Upper lobe of left lung (tissue), 4 donors: ENCODE measurements at regions not wholly inside any gene's neighbourhood (a gene's known extent, or its start where the extent isn't known, plus 50 kb on each side); places are given as distances from the start of the nearest gene placed in this dataset.

Experiments
- EP300 ChIP-seq, 4 donors: sonication (generic); formaldehyde crosslinking; IDR thresholded peaks; one replicate each; pipeline ENCODE4 v1.5.1; 2017; ENCODE audit warnings: antibody characterized with exemption in 4 of 4, control low read depth in 2 of 4
- POLR2A ChIP-seq, 4 donors: fragments of 450-650 bp; IDR thresholded peaks; one replicate each; pipeline ENCODE4 v1.5.1; 2016 to 2017; ENCODE audit warnings: antibody characterized with exemption in 4 of 4, mild to moderate bottlenecking in 2 of 4
- POLR2AphosphoS5 ChIP-seq, 2 donors: sonication (generic); formaldehyde crosslinking; IDR thresholded peaks; one replicate each; pipeline ENCODE4 v1.5.1; 2017; ENCODE audit warnings: antibody characterized with exemption in 2 of 2
- TF ChIP-seq, protein P1 (sequence below), 6 experiments: fragments of 450-650 bp in 4 of 6; fragments of 200-600 bp in 2 of 6; sonication (generic) in 2 of 6; IDR thresholded peaks; one replicate each; pipeline ENCODE4 v1.5.1; 2016 to 2019; ENCODE audit warnings: antibody characterized with exemption in 6 of 6

DNA sequence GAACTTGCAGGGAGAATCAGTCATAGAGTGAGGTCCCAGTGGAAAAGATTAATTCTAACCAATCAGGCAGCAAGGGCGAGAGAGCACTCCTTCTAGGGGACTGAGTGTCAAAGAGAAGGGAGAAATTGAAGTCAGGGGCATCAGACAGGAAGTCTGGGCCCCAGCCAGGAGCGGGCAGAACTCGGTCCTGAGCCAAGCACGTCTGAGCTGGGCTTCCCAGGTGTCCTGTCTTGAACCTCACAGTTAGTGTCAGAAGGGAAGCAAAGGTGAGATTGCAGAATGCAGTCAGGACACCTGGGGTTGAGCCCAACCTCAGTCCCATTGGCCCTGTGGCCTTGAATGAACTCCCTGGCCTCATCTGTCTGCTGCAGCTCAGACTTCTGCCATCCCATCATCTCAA lies 220.9 kb downstream of the SMAD2 start:
- TF ChIP-seq, protein P1, sequence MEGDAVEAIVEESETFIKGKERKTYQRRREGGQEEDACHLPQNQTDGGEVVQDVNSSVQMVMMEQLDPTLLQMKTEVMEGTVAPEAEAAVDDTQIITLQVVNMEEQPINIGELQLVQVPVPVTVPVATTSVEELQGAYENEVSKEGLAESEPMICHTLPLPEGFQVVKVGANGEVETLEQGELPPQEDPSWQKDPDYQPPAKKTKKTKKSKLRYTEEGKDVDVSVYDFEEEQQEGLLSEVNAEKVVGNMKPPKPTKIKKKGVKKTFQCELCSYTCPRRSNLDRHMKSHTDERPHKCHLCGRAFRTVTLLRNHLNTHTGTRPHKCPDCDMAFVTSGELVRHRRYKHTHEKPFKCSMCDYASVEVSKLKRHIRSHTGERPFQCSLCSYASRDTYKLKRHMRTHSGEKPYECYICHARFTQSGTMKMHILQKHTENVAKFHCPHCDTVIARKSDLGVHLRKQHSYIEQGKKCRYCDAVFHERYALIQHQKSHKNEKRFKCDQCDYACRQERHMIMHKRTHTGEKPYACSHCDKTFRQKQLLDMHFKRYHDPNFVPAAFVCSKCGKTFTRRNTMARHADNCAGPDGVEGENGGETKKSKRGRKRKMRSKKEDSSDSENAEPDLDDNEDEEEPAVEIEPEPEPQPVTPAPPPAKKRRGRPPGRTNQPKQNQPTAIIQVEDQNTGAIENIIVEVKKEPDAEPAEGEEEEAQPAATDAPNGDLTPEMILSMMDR (IDR thresholded peaks at IDR 0.05): no peak
- TF ChIP-seq POLR2AphosphoS5 (IDR thresholded peaks at IDR 0.05): no peak
- TF ChIP-seq POLR2A (IDR thresholded peaks at IDR 0.05): no peak
- TF ChIP-seq EP300 (IDR thresholded peaks at IDR 0.05): no peak
